GM12891 (cell line): ENCODE measurements at regions not wholly inside any gene's neighbourhood (a gene's known extent, or its start where the extent isn't known, plus 50 kb on each side); places are given as distances from the start of the nearest gene placed in this dataset.

Experiments
- PAX5 ChIP-seq: IDR thresholded peaks from 2 replicates; pipeline ENCODE4 v1.6.1; 2011; ENCODE audit warnings: low read length, moderate library complexity, mild to moderate bottlenecking; ENCODE audit not compliant: insufficient read depth, severe bottlenecking
- POLR2A ChIP-seq: IDR thresholded peaks from 2 replicates; pipeline ENCODE4 v1.6.1; 2011; ENCODE audit warnings: low read depth, low read length, control low read depth
- POLR2AphosphoS5 ChIP-seq: IDR thresholded peaks from 2 replicates; pipeline ENCODE4 v1.6.1; 2011; ENCODE audit warnings: low read depth, low read length, control low read depth
- TAF1 ChIP-seq: IDR thresholded peaks from 2 replicates; pipeline ENCODE4 v1.6.1; 2011; ENCODE audit warnings: low read depth, low read length, control low read depth

GRCh38 chr2:150152230-150152629, 335.2 kb downstream of the RND3 start:
- no peak for TF ChIP-seq POLR2A
- no peak for TF ChIP-seq PAX5
- no peak for TF ChIP-seq POLR2AphosphoS5
- no peak for TF ChIP-seq TAF1
